ENCODE measurements at regions not wholly inside any gene's neighbourhood (a gene's known extent, or its start where the extent isn't known, plus 50 kb on each side); places are given as distances from the start of the nearest gene placed in this dataset.

DNA sequence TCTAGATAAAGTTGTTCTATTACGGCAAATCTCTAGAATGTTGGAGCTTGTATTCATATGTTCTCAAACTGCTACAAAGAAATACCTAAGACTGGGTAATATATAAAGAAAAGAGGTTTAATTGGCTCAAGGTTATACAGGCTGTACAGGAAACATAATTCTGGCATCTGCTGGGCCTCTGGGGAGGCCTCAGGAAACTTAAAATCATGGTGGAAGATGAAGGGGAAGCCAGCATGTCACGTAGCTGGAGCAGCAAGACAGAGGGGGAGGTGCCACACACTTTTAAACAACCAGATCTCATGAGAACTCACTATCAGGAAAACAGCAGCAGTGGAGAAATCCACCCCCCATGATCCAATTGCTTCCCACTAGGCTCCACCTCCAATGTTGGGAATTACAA, 390.4 kb upstream of the ADGRL4 start:
- TF ChIP-seq, protein P1, sequence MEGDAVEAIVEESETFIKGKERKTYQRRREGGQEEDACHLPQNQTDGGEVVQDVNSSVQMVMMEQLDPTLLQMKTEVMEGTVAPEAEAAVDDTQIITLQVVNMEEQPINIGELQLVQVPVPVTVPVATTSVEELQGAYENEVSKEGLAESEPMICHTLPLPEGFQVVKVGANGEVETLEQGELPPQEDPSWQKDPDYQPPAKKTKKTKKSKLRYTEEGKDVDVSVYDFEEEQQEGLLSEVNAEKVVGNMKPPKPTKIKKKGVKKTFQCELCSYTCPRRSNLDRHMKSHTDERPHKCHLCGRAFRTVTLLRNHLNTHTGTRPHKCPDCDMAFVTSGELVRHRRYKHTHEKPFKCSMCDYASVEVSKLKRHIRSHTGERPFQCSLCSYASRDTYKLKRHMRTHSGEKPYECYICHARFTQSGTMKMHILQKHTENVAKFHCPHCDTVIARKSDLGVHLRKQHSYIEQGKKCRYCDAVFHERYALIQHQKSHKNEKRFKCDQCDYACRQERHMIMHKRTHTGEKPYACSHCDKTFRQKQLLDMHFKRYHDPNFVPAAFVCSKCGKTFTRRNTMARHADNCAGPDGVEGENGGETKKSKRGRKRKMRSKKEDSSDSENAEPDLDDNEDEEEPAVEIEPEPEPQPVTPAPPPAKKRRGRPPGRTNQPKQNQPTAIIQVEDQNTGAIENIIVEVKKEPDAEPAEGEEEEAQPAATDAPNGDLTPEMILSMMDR (IDR thresholded peaks at IDR 0.05): no peak
- no peak for TF ChIP-seq POLR2AphosphoS5 (IDR thresholded peaks at IDR 0.05)
- TF ChIP-seq POLR2A (IDR thresholded peaks at IDR 0.05): no peak

Data from breast epithelium (tissue), 3 donors.